Motor neuron (in vitro differentiated cells): ENCODE measurements at regions not wholly inside any gene's neighbourhood (a gene's known extent, or its start where the extent isn't known, plus 50 kb on each side); places are given as distances from the start of the nearest gene placed in this dataset.

Experiments used
- ATAC-seq, 8 experiments: fragments of 200-7000 bp; cut with Tn5 transposase; replicated peaks in 6 of 8; 2 replicates each; pipeline ENCODE4 v1.8.0; 2021; ENCODE audit warnings: mild to moderate bottlenecking in 8 of 8, moderate library complexity in 8 of 8
- H3K27ac ChIP-seq, 2 donors: fragments of 250-450 bp; sonication (Bioruptor Pico); 2 replicates each; pipeline ENCODE4 v1.9.0; 2021; ENCODE audit warnings: antibody characterized with exemption in 2 of 2, mild to moderate bottlenecking in 2 of 2, moderate library complexity in 1 of 2
- H3K4me1 ChIP-seq, 2 donors: fragments of 250-450 bp; sonication (Bioruptor Pico); replicated peaks in 1 of 2; 2 replicates each; pipeline ENCODE4 v1.6.1; 2021; ENCODE audit warnings: antibody characterized with exemption in 2 of 2, mild to moderate bottlenecking in 2 of 2, moderate library complexity in 1 of 2
- H3K4me3 ChIP-seq, 5 donors: fragments of 250-450 bp; sonication (Bioruptor Pico); 2 replicates each; pipeline ENCODE4 v1.9.0; 2021; ENCODE audit warnings: antibody characterized with exemption in 5 of 5, mild to moderate bottlenecking in 5 of 5, moderate library complexity in 4 of 5
- WGBS, 10 experiments: fragments of 450-650 bp; shearing (Covaris generic); methylation state at CpG; one replicate each; pipeline ENCODE4 v1.0.0; 2022; 5-methylcytosine and 5-hydroxymethylcytosine counted together
- in situ Hi-C, 9 experiments: fragments of 400-800 bp; cut with MboI; loops; one replicate each; pipeline ENCODE4 v1.15.0; 2021; ENCODE audit warnings: low sequenced_read_pairs in 9 of 9, low pct_unique_long_range_greater_than_20kb in 2 of 9; ENCODE audit not compliant: unreplicated experiment in 9 of 9

DNA sequence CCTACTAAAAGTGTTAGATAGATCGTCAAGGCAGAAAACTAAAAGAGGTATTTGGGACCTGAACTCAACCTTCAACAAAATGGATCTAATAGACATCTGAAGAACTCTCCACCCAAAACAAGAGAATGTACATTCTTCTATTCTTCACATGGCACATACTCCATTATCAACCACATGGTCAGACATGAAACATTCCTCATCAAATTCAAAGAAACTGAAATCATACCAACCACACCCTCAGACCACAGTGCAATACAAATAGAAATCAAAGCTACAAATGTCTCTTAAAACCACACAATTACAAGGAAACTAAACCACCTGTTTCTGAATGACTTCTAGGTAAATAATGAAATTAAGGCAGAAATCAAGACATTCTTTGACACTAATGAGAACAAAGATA, 984.1 kb upstream of the GBE1 start:
- Histone ChIP-seq H3K27ac (no peak overlapping the region), H3K4me3 (no peak overlapping the region), H3K4me1 (no peaks in the 10 kb centered on the region)
- ATAC-seq = no peak
- in situ Hi-C loops = no loop called here
- 0 to 92% (median 60%) methylated on average over 1 of the region's 1 CpG; no CpG with 5 or more reads in 3 of the 10 experiments for WGBS, 10 experiments

DNA sequence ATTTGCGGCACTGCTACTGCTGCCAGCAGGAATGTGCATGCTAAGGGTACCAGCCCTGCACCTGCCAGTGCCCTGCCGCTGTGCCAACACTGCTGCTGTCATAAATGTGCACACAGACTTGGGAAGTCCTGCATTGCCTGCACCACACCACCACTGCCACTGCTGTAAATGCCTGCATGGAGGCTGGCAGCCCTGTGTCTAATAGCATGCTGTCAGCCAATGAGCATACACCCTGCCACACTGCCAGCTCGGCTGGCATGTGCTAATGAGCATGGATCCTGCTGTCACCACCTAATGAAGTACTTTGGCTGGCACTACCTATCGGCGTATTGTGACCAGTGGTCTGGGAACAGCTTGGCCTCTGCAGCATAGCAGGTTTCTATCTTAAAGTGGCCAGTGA, 981.8 kb upstream of the GBE1 start:
- H3K4me3 ChIP-seq = no peak overlapping the region
- no peak for ATAC-seq
- no peaks in the 10 kb centered on the region for H3K4me1 ChIP-seq
- no peak overlapping the region for H3K27ac ChIP-seq
- WGBS, 10 experiments = 34 to 100% (median 100%) methylated on average over 1 to 4 of the region's 5 CpGs; no CpG with 5 or more reads in 1 of the 10 experiments
- in situ Hi-C loops = no loop called here

DNA sequence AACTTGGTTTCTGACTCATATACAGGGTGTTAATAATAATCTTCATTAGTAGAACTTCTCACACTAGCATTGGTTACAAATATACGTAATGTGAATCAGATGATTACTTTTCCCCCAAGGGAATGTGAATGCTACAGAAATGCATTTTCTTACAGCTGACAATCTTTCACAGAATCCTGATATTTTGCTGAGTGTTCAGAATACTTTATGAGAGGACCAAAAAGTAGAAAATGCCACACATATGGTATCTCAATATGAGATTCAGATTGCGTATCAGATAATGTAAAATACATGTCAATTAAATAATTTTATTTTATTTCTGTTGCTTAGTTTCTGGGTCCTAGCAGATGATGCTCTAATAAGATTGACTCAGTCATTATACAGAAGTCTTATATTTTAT, 979.9 kb upstream of the GBE1 start:
- WGBS, 10 experiments = 36 to 100% (median 82%) methylated on average over 1 to 2 of the region's 2 CpGs; no CpG with 5 or more reads in 2 of the 10 experiments
- in situ Hi-C loops = no loop called here

GRCh38 chr3:82739390-82739789, 977.9 kb upstream of the GBE1 start:
- 0 to 100% (median 85%) methylated on average over 1 of the region's 1 CpG for WGBS, 10 experiments
- no peak overlapping the region for H3K27ac ChIP-seq
- ATAC-seq = no peak
- H3K4me1 ChIP-seq = no peaks in the 10 kb centered on the region
- no peak overlapping the region for H3K4me3 ChIP-seq
- in situ Hi-C loops = no loop called here

More for the DNA sequence above, 979.9 kb upstream of the GBE1 start:
- H3K4me1 ChIP-seq = no peaks in the 10 kb centered on the region
- no peak for ATAC-seq
- no peak overlapping the region for H3K27ac ChIP-seq
- no peak overlapping the region for H3K4me3 ChIP-seq

DNA sequence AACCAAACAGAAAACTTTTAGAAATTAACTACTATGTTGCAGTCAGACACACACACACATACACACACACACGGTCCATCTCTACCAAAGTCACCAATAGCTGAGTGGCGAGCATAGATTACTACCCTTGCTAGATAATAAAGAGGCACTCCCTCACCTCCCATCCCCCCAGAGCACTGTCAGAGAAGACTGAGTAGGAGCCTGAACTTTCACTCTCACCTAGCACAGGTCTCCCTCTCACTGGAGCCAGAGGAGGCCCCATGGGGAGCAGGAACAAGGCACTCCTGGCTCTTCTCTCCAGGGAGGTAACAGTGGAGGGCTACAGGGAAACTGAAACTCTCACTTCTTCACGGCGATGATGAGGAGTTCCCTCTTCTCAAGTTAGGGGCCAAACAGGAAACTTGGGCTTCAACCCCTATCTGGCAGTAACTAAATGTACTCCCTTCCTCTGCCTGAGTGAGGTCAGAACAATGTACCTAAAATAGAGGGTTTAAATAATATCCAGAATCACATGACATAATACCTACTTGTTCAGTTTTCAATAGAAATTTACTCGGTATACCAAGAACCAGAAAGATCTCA, 975.3 kb upstream of the GBE1 start:
- H3K27ac ChIP-seq = no peak overlapping the region
- no peaks in the 10 kb centered on the region for H3K4me1 ChIP-seq
- in situ Hi-C loops = no loop called here
- H3K4me3 ChIP-seq = no peak overlapping the region
- 0 to 100% (median 87%) methylated on average over 1 to 4 of the region's 5 CpGs for WGBS, 10 experiments
- no peak for ATAC-seq

DNA sequence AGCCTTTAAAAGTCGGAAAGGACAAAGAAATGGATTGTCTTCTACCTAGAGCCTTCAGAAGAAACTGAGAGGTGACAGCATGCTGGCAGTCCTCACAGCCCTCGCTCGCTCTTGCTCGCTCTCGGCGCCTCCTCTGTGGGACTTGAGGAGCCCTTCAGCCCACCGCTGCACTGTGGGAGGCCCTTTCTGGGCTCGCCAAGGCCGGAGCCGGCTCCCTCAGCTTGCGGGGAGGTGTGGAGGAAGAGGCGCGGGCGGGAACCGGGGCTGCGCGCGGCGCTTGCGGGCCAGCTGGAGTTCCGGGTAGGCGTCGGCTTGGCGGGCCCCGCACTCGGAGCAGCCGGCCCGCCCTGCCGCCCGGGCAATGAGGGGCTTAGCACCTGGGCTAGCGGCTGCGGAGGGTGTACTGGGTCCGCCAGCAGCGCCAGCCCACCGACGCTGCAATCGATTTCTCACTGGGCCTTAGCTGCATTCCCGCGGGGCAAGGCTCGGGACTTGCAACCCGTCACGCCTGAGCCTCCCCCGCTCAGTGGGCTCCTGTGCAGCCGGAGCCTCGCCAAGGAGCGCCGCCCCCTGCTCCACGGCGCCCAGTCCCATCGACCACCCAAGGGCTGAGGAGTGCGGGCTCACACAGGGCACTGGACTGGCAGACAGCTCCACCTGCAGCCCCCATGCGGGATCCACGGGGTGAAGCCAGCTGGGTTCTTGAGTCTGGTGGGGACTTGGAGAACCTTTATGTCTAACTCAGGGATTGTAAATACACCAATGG, 953.8 kb upstream of the GBE1 start:
- 0 to 100% (median 80%) methylated on average over 1 to 6 of the region's 53 CpGs; no CpG with 5 or more reads in 3 of the 10 experiments for WGBS, 10 experiments
- in situ Hi-C loops = no loop called here
- no peak overlapping the region for H3K4me3 ChIP-seq

DNA sequence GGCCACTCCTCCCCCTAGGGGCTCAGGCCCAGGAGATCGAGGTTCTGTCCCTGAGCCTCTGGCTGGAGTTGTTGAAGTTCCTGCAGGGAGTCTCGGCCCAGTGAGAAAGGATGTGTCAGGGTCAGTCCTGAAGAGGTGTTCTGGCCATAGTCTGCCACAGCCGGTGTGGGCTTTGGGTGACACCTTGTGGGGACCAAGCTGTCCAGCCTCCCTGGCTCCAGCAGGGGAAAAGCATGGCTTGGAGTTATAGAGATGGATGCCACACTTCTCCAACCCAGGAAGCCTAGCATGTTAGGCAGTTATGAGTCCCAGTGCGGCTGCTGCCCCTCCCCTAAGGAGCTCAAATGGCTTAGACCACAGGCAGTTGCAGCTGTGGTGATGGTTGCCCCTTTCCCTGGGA, 945.6 kb upstream of the GBE1 start:
- 80 to 100% methylated on average over 1 of the region's 4 CpGs; no CpG with 5 or more reads in 8 of the 10 experiments for WGBS, 10 experiments
- Histone ChIP-seq H3K4me1 (no peaks in the 10 kb centered on the region), H3K27ac (no peak overlapping the region), H3K4me3 (no peak overlapping the region)
- peak in 1 of 8 experiments; percentile 36 for ATAC-seq
- in situ Hi-C loops = no loop called here

More for the DNA sequence above, 953.8 kb upstream of the GBE1 start:
- H3K27ac ChIP-seq = no peak overlapping the region
- ATAC-seq = no peak
- H3K4me1 ChIP-seq = no peaks in the 10 kb centered on the region

- Histone ChIP-seq H3K4me1 (no peaks in the 10 kb centered on the region), H3K27ac (no peak overlapping the region), H3K4me3 (no peak overlapping the region)
- 0 to 100% (median 24%) methylated on average over 2 to 3 of the region's 3 CpGs; no CpG with 5 or more reads in 2 of the 10 experiments for WGBS, 10 experiments
- ATAC-seq = no peak
- in situ Hi-C loops = no loop called here
Observed at GRCh38 chr3:82685761-82686160, 924.3 kb upstream of the GBE1 start.

DNA sequence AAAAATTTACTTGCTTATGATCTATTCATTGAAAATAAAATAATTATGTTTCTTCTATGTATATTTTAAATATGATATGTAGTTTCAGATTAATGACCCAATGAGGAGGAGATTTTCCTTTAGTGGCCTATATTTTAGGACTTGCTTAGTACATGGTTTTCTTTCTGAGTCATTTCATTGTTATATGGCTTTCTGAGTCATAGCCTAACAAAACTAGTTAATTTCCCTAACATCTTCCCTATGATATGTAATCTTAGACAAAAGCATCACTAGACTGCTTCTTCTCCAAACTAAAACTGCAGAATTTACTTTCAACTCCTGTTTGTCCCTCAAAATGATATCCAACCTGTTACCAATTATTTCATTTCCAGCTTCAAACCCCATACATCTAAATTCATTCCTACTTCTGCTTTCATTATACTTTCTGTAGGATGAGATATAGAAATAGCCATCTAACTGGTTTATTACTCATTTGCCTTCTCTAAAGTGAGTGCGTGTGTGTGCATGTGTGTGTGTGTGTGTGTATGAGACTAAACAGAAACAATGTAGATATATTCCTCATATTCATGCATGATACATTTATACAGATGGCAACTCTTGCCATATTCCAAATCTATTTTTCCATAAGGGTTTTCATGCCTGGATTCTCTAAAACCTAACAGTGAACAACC, 915.0 kb upstream of the GBE1 start:
- H3K4me1 ChIP-seq = no peaks in the 10 kb centered on the region
- H3K4me3 ChIP-seq = no peak overlapping the region
- in situ Hi-C loops = no loop called here
- no peak for ATAC-seq
- 57 to 100% (median 100%) methylated on average over 1 of the region's 1 CpG; no CpG with 5 or more reads in 7 of the 10 experiments for WGBS, 10 experiments
- no peak overlapping the region for H3K27ac ChIP-seq

DNA sequence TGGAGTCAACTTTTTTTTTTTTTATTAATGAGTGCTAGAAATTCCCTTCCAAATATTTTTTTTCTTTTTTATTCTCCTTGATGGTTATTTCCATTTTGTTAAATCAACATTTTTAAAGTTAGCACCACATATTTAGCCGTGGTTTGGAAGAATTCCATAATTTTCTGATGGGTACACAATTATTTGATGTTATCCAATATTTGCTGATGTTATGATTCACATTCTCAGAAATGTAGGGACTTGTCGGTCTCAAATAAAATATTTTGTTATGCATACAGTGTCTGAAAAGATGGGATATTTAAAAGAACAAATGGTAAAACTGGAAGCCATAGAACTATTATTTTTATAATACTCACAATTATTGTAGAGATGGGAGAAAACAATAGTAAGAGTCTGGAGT, 911.5 kb upstream of the GBE1 start:
- ATAC-seq = no peak
- H3K27ac ChIP-seq = no peak overlapping the region
- in situ Hi-C loops = no loop called here
- WGBS, 10 experiments = 0 to 100% (median 72%) methylated on average over 1 to 2 of the region's 2 CpGs
- no peak overlapping the region for H3K4me3 ChIP-seq
- no peaks in the 10 kb centered on the region for H3K4me1 ChIP-seq

DNA sequence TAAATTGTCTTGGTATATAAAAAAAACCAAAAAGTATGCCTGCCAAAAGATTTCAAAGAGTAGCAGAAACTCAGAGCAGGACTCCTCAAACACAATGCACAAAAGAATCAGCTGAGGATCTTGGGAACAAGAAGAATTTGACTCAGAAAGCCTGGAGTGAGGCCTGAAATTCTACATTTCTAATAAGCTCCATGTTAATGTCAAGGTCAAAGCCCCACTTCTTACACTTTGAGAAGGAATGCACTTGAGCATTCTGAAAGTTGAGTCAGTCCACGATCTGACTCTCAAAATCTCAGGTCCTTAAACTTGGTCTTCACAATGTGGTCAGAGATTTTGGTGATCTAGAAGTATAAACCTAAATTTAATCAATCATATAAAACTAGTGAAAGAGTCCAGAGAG, 910.0 kb upstream of the GBE1 start:
- Histone ChIP-seq H3K4me1 (no peaks in the 10 kb centered on the region), H3K4me3 (no peak overlapping the region), H3K27ac (no peak overlapping the region)
- in situ Hi-C loops = no loop called here
- ATAC-seq = no peak
- 60 to 86% (median 80%) methylated on average over 1 of the region's 1 CpG; no CpG with 5 or more reads in 5 of the 10 experiments for WGBS, 10 experiments

- 0 to 100% (median 85%) methylated on average over 1 to 3 of the region's 3 CpGs for WGBS, 10 experiments
- in situ Hi-C loops = no loop called here
- no peak for ATAC-seq
- no peak overlapping the region for H3K4me3 ChIP-seq
- H3K27ac ChIP-seq = no peak overlapping the region
- no peaks in the 10 kb centered on the region for H3K4me1 ChIP-seq
Observed at GRCh38 chr3:82654708-82655107, 893.3 kb upstream of the GBE1 start.

DNA sequence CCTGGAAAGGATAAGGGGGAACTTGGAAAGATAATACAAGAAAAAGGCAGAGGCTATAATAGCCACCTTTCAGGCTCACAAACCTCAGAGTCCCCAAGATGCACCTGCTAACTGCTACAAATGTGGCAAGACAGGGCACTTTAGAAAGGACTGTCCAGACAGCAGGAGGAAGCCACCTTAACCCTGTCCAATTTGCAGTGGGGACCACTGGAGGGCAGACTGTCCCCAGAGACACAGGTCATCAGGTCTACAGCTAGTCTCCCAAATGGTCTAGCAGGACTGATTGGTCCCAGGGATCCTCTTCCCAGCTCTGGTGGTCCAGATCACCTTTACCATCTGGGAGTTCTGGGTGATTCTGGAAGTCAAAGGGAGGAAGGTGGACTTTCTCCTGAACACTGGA, 882.5 kb upstream of the GBE1 start:
- Histone ChIP-seq H3K4me1 (no peaks in the 10 kb centered on the region), H3K4me3 (no peak overlapping the region), H3K27ac (no peak overlapping the region)
- in situ Hi-C loops = no loop called here
- peak in 2 of 8 experiments; percentile 39 to 67 for ATAC-seq
